ENCODE measurements at regions not wholly inside any gene's neighbourhood (a gene's known extent, or its start where the extent isn't known, plus 50 kb on each side); places are given as distances from the start of the nearest gene placed in this dataset.
A peak's percentile ranks its signal among the peaks of the same experiment; 100 is the strongest.
"Not testable (repeated sequence)": the region's sequence is repeated elsewhere in the genome, so short reads cannot be mapped to it uniquely, and the experiment has no call there.

GRCh38 chr7:55261386-55261770 lies 103.8 kb upstream of the LANCL2 start:
- no peak for FAIRE-seq

GRCh38 chr7:55265328-55265727 lies 99.8 kb upstream of the LANCL2 start:
- DNase-seq (ENCODE audit: low spot score in 2 of 2); FAIRE-seq: not testable (repeated sequence)

More at GRCh38 chr7:55261386-55261770, 103.8 kb upstream of the LANCL2 start:
- DNase-seq (ENCODE audit: low spot score in 2 of 2) = no peak

GRCh38 chr7:55265836-55266642 lies 99.1 kb upstream of the LANCL2 start:
- DNase-seq (ENCODE audit: low spot score in 2 of 2) (no peak), FAIRE-seq (no peak)

- no peak for FAIRE-seq
- DNase-seq (ENCODE audit: low spot score in 2 of 2) = no peak
Measured at GRCh38 chr7:55271069-55271626, 94.0 kb upstream of the LANCL2 start.

GRCh38 chr7:55271661-55272060 lies 93.5 kb upstream of the LANCL2 start:
- DNase-seq (ENCODE audit: low spot score in 2 of 2) (no peak), FAIRE-seq (no peak)

- no peak for FAIRE-seq
Measured at GRCh38 chr7:55272328-55272727, 92.8 kb upstream of the LANCL2 start.

GRCh38 chr7:55273186-55273980 lies 91.8 kb upstream of the LANCL2 start:
- FAIRE-seq = no peak

More at GRCh38 chr7:55272328-55272727, 92.8 kb upstream of the LANCL2 start:
- no peak for DNase-seq (ENCODE audit: low spot score in 2 of 2)

GRCh38 chr7:55274156-55274555 lies 91.0 kb upstream of the LANCL2 start:
- DNase-seq (ENCODE audit: low spot score in 2 of 2) = no peak
- no peak for FAIRE-seq

More at GRCh38 chr7:55273186-55273980, 91.8 kb upstream of the LANCL2 start:
- DNase-seq (ENCODE audit: low spot score in 2 of 2) = no peak

- no peak for DNase-seq (ENCODE audit: low spot score in 2 of 2)
- no peak for FAIRE-seq
Measured at GRCh38 chr7:55275291-55276200, 89.6 kb upstream of the LANCL2 start.

GRCh38 chr7:55276572-55277295 lies 88.4 kb upstream of the LANCL2 start:
- DNase-seq (ENCODE audit: low spot score in 2 of 2) (no peak), FAIRE-seq (no peak)

- DNase-seq (ENCODE audit: low spot score in 2 of 2) (no peak), FAIRE-seq (no peak)
Measured at GRCh38 chr7:55277916-55278315, 87.2 kb upstream of the LANCL2 start.

- no peak for FAIRE-seq
Measured at GRCh38 chr7:55278321-55278720, 86.8 kb upstream of the LANCL2 start.

GRCh38 chr7:55279080-55279845 lies 85.9 kb upstream of the LANCL2 start:
- DNase-seq (ENCODE audit: low spot score in 2 of 2) = no peak
- FAIRE-seq = no peak

More at GRCh38 chr7:55278321-55278720, 86.8 kb upstream of the LANCL2 start:
- no peak for DNase-seq (ENCODE audit: low spot score in 2 of 2)

- DNase-seq (ENCODE audit: low spot score in 2 of 2) = peak; percentile 35 to 66
Measured at GRCh38 chr7:55280031-55280454, 85.1 kb upstream of the LANCL2 start.

GRCh38 chr7:55285665-55286064 lies 79.5 kb upstream of the LANCL2 start:
- FAIRE-seq (no peak), DNase-seq (ENCODE audit: low spot score in 2 of 2) (no peak)

More at GRCh38 chr7:55280031-55280454, 85.1 kb upstream of the LANCL2 start:
- FAIRE-seq = no peak

- DNase-seq (ENCODE audit: low spot score in 2 of 2) (no peak), FAIRE-seq (no peak)
Measured at GRCh38 chr7:55286666-55287065, 78.5 kb upstream of the LANCL2 start.

GRCh38 chr7:55288070-55288824 lies 76.9 kb upstream of the LANCL2 start:
- FAIRE-seq = no peak
- DNase-seq (ENCODE audit: low spot score in 2 of 2) = no peak

GRCh38 chr7:55296070-55296469 lies 69.1 kb upstream of the LANCL2 start:
- DNase-seq (ENCODE audit: low spot score in 2 of 2) (no peak), FAIRE-seq (no peak)
